ENCODE measurements at regions not wholly inside any gene's neighbourhood (a gene's known extent, or its start where the extent isn't known, plus 50 kb on each side); places are given as distances from the start of the nearest gene placed in this dataset.

DNA sequence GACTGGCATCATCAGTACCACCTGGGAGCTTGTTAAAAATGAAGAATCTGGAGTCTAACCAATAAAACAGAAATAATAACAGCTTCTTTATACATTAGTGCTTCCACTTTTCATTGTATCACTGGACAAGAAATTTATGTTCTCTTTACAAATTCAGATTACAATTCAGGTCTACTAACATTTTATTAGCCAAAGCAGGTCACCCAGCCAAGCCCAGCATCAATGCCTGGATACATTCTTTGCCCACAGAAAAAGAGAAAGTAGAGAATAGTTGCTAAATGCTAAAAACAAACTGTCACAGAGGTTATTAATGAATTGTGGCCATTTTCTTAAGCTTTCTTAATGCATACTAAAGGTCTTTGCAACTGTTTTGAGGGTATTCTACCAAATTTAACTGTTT is 458.3 kb downstream of the BTBD3 start:
- TF ChIP-seq KLF16 (tag by site-specific recombination; IDR thresholded peaks at IDR 0.05): no peak
- TF ChIP-seq, protein P1, sequence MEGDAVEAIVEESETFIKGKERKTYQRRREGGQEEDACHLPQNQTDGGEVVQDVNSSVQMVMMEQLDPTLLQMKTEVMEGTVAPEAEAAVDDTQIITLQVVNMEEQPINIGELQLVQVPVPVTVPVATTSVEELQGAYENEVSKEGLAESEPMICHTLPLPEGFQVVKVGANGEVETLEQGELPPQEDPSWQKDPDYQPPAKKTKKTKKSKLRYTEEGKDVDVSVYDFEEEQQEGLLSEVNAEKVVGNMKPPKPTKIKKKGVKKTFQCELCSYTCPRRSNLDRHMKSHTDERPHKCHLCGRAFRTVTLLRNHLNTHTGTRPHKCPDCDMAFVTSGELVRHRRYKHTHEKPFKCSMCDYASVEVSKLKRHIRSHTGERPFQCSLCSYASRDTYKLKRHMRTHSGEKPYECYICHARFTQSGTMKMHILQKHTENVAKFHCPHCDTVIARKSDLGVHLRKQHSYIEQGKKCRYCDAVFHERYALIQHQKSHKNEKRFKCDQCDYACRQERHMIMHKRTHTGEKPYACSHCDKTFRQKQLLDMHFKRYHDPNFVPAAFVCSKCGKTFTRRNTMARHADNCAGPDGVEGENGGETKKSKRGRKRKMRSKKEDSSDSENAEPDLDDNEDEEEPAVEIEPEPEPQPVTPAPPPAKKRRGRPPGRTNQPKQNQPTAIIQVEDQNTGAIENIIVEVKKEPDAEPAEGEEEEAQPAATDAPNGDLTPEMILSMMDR (tag by site-specific recombination; IDR thresholded peaks at IDR 0.05): no peak
- TF ChIP-seq, protein P2, sequence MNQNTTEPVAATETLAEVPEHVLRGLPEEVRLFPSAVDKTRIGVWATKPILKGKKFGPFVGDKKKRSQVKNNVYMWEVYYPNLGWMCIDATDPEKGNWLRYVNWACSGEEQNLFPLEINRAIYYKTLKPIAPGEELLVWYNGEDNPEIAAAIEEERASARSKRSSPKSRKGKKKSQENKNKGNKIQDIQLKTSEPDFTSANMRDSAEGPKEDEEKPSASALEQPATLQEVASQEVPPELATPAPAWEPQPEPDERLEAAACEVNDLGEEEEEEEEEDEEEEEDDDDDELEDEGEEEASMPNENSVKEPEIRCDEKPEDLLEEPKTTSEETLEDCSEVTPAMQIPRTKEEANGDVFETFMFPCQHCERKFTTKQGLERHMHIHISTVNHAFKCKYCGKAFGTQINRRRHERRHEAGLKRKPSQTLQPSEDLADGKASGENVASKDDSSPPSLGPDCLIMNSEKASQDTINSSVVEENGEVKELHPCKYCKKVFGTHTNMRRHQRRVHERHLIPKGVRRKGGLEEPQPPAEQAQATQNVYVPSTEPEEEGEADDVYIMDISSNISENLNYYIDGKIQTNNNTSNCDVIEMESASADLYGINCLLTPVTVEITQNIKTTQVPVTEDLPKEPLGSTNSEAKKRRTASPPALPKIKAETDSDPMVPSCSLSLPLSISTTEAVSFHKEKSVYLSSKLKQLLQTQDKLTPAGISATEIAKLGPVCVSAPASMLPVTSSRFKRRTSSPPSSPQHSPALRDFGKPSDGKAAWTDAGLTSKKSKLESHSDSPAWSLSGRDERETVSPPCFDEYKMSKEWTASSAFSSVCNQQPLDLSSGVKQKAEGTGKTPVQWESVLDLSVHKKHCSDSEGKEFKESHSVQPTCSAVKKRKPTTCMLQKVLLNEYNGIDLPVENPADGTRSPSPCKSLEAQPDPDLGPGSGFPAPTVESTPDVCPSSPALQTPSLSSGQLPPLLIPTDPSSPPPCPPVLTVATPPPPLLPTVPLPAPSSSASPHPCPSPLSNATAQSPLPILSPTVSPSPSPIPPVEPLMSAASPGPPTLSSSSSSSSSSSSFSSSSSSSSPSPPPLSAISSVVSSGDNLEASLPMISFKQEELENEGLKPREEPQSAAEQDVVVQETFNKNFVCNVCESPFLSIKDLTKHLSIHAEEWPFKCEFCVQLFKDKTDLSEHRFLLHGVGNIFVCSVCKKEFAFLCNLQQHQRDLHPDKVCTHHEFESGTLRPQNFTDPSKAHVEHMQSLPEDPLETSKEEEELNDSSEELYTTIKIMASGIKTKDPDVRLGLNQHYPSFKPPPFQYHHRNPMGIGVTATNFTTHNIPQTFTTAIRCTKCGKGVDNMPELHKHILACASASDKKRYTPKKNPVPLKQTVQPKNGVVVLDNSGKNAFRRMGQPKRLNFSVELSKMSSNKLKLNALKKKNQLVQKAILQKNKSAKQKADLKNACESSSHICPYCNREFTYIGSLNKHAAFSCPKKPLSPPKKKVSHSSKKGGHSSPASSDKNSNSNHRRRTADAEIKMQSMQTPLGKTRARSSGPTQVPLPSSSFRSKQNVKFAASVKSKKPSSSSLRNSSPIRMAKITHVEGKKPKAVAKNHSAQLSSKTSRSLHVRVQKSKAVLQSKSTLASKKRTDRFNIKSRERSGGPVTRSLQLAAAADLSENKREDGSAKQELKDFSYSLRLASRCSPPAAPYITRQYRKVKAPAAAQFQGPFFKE (tag by site-specific recombination; IDR thresholded peaks at IDR 0.05; ENCODE audit: borderline replicate concordance): no peak
